SH-SY5Y (cell line): ENCODE measurements at regions not wholly inside any gene's neighbourhood (a gene's known extent, or its start where the extent isn't known, plus 50 kb on each side); places are given as distances from the start of the nearest gene placed in this dataset.

ENCODE experiments used
- GATA2 ChIP-seq: IDR thresholded peaks from 2 replicates; pipeline ENCODE4 v1.6.1; 2011; ENCODE audit warnings: mild to moderate bottlenecking, low read depth, low read length
- GATA3 ChIP-seq: IDR thresholded peaks from 2 replicates; pipeline ENCODE4 v1.6.1; 2011; ENCODE audit warnings: low read depth, mild to moderate bottlenecking, low read length, moderate library complexity

DNA sequence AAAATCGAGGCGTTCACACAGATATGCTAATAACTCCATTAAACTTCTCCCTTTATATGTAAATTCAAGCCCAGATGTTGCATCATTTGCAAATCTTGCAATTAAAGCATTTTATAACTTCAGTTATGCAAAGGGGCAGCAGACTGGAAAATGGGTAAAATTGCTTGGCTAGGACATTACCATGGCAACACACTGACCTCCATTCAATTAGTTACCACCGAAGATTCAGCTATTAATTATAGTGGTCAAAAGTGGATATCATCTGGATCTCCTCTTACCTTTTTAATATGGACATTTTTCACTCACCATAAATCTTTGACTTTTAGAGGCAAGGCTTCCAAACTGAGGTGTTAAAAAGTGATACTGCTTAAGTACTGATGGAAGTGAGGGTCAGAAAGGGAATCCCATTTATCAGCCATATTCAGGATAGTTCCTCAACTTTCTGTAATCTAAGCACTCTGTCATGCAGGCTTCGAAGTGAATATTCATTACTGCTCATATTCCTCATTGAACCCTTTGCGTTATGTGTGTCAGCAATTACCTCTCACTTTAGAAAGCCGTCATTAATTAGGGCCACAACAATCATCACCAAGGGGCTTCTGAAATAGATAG lies 386.2 kb upstream of the ROBO2 start:
- no peak for TF ChIP-seq GATA2
- no peak for TF ChIP-seq GATA3
